ENCODE measurements at regions not wholly inside any gene's neighbourhood (a gene's known extent, or its start where the extent isn't known, plus 50 kb on each side); places are given as distances from the start of the nearest gene placed in this dataset.

DNA sequence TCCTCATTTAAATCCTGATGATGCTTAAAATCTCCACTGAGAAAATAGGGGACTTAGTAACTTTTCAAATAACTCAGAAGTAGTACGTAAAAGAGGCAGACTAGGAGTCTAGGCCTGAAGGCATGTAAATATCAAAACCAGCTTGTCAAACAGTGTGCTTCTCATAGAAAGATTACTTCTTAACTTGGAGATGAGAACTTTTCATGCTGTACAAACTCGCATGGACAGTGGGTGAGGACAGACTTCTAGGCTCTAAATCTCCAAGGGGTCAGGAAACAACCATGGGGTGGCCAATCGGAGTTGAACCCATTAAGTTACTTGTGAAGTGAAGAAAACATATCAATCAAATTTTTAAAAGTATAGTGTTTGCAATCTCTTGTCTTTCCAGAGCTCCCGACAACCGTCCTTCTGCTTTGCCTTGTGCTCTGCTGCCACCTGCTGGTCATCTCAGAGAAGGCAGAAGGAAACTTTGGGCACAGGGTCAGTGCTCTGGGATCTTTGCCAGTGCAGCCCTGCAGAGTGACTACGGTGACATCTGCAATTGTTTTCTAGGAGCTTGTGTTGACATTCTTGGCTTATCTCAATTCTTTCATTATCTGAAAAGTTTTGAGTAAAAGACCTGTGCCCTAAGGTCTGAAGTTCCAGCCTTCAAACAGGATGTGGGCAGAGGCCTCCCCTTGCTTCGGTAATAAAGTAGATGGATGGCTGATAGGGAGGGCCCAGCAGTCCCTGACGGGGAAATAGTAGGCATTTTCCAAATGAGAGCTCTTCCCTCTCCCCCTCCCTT, 105.1 kb upstream of the PDE4B start:
- DNase-seq: peak; percentile 83

DNA sequence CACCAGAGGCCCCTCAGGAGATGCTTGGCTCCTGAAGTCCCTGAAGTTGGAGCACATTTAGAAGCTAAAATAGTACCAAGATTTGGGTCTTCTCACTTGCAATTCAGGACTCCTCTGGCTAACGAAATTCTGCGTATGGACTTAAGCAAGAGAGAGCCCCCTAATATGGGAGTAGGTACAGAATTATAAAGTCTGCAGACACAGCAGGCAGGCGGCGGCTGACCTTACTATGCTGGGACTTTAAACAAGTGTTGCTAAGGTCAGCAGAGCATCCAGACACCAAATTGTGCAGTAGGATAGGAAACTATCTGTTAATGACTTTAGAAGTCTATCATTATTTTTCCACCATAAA, 104.5 kb upstream of the PDE4B start:
- DNase-seq: no peak

DNA sequence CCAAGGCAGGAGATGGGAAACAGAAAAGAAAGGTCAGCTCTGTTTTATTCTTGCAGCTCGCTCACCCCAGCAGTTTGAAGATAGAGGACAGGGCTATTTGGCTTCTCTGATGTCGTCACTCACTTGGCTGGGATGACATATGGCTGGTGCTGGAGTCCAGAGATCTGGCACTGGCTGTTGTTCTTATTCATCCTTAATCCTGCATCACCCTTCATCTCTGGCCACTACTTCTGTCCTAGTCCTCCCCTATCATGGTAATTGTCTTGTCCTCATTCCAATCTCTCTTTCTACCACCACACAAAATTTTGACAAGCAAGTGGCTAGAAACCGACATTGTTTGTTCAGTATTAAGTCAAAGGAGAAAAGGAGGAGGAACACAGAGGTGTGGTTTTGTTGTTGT, 103.8 kb upstream of the PDE4B start:
- no peak for DNase-seq

DNA sequence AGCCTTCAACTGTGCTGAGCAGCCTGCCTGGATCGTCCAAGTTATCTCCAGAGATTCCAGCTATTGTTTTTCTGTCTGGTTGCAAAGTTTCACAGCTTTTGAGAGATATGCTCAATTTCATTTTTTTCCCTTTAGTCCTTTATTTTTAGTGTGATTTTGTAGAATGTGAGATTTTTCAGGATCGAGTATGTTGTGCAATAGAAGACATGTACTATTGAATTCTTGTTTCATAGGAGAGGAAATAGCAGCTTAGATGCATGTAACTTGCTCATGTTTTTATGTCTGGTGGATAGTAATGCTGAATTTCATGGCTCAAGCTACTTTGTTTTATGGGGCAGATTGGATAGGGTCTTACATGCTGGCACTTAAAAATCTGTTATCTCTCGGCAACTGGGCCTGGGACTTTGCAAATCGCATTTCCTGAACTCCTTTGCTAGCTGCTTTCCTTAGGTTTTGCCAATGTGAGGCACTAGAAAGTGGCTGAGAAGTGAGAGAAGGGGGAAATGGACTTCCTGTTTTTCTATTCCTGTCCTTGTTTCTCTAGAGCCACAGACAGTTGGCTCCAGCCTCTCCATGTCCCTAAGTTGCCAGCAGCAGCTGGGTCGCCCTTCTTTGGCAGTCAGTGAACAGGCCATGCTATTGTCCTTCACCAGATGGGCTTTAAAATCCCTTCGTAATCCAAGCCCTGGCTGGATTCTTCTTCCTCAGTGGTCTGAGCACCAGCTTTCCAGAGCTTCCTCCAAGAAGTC, 101.4 kb upstream of the PDE4B start:
- no peak for DNase-seq

DNA sequence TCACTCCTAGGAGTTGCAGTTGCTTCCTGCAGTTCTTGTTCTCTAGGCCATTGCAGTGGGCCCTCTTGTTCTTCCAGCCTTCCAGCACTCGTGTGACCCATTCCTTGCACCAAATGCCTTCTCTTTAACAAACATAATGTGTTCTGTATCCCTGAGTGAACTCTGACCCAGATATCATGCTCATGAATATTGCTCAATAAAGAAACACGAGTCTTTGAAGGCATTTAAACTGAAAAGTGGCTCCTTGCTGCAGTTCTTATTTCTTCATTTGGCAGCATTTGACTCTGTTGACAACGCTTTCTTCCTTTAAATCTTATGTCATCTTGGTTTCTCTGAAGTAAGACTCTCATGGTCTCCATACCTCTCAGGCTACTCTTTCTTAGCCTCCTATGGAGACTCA, 100.7 kb upstream of the PDE4B start:
- DNase-seq: no peak

DNA sequence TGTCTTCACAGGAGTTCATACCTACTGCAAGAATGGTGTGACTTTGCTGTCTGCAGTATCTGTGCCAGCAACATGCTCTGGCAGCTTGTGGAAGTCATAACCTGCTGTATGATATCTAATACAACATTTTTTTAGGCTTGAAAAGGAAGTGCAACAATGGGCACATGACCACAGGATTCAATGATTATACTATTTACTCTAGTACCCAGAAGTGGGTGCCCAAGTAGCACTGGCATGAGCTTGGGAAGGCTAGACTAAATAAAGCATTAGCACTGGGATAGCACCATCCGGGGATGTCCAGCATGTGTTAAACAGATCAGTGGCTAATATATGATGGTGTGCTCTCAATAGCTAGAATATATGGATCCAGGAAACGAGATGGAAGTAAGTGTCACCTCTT, 98.6 kb upstream of the PDE4B start:
- no peak for DNase-seq

DNA sequence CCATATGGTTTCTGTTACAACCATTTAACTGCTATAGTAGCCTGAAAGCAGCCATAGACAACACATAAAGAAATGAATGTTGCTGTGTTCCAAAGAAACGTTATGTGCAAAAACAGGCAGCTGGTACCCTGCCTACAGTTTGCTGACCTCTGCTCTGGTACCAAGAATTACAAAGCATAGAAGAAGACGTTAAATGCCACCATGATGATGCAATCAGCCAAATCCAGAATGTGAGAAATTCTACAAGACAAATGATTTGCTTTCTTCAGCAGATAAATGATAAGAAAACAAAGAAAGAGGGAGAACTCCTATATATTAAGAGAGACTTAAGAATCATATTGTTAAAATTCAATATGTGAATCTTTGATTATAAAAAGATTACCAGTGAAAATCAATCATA, 97.8 kb upstream of the PDE4B start:
- DNase-seq: no peak

DNA sequence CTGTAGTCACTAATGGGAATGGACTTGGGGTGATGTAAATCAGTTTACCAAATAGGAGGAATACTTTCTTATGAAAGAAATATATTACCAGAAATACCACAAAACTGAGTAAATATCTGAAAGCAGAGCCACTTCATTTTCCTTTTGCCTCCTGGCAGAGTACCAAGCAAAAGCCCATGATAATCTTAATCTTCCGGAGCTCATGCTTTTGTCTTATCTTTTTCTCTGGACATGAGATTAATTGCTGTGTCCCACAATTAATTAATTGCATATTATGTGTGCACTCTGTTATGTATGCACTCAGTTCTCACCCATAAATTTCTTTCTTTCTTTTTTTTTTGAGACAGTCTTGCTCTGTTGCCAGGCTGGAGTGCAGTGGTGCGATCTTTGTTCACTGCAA, 94.1 kb upstream of the PDE4B start:
- DNase-seq: no peak

DNA sequence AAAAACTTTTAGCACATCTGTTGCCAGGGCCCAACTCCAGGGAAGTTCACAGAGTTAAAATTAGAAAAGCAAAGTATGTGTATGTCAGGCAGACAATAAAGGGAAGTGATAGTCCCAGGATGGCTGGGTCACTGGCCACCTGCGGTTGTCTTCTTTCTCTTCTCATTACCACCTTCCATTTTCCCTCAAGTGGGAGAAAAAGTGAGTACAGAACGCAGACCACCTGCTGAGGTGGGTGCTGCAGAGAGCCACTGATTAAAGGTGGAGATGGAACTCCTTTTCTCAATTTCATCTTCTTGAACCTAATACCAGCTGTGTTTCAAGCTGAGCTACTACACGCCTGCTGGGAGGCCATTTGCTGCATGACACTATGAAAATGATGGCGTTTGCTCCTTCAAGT, 88.8 kb upstream of the PDE4B start:
- DNase-seq: no peak

DNA sequence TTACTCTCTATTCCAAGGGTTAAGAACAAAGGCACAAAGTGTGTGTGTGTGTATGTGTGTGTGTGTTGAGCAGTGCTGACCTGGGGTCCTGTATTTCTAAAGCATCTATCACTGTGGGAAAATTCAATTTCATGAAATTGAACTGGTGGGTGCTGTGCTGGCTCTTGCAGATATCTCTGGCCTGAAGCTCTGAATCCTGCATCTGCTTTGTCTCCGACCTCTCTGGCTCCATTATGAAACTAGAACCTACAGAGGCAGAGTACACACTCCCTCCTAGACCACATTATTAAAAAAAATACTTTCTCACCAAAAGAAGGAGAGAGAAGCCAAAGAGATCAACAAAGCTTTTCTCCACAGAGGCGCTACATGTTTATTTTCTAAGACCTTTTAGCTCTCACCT, 88.4 kb upstream of the PDE4B start:
- no peak for DNase-seq

DNA sequence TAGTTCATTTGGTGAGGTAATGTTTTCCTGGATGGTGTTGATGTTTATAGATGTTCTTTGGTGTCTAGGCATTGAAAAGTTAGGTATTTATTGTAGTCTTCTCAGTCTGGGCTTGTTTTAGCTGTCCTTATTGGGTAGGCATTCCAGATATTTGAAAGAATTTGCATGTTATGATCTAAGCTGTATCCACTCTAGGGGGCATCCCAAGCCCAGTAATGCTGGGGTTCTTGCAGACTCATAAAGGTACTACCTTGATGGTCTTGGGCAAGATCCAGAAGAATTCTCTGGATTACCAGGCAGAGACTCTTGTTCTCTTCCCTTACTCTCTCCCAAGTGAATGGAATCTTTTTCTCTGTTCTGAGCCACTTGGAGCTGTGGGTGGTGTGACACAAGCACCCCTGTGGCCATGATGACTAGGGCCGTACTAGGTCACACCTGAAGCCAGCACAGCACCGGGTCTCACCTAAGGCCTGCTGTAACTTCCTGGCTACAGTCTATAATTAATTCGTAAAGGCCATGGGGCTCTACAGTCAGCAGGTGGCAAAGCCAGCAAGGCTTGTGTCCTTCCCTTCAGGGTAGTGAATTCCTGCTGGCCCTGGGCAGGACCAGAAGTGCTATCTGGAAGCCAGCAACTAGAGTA, 74.8 kb upstream of the PDE4B start:
- DNase-seq: peak; percentile 23

DNA sequence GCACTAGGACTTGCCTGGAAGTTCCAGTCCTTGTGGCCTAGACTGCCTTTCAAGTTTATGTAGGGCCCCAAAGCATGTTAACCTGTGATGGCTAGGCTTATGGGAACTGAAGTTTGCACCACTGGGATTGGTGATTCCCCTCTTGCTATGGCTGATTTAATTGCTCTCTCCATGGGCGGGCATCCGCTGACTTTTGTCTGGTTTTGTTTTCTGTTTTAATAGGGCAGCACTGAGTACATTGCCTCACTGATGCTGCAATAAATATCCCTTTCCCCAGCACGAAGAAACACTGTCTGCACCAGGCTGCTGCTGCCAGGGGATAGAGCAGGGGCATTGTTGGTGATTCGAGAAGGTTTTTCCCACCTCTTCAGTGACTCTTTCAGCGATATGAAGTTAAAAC, 73.3 kb upstream of the PDE4B start:
- no peak for DNase-seq

DNA sequence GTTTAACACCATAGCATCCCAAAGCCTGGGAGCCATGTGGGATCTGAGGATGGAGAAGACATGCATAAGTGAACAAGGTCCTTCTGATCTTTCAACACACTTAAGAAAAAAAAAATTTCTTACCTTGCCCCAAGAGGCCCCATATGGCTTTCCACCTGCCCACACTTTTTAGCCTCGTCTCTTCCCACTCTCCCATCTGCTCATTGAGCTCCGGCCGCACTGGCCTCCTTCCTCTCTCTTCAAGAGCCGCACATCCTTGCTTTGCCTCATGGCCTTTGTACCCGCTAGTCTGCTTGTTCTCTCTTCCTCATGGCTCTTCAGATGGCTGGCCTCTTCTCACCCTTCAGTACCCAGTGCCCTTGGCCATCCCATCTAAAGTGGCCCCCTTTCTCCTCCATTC, 70.2 kb upstream of the PDE4B start:
- DNase-seq: no peak

DNA sequence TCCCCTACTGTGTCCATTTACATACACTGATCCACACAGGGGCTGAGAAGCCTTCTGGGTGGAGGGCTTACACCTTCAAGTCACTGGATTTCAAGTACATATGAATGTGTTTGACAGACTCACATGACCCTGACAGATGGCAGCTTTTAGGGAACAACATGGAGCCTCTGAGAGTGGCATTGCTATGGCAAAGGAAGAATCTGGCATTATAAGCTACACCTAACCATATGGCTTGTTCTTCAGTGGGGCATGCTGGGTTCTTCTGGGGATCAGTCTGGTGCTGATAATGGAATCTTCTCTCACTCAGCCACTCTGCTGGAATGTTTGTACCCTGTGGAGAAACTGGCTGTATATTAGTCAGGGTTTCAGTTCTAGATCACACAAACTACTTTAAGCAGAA, 68.5 kb upstream of the PDE4B start:
- DNase-seq: no peak

DNA sequence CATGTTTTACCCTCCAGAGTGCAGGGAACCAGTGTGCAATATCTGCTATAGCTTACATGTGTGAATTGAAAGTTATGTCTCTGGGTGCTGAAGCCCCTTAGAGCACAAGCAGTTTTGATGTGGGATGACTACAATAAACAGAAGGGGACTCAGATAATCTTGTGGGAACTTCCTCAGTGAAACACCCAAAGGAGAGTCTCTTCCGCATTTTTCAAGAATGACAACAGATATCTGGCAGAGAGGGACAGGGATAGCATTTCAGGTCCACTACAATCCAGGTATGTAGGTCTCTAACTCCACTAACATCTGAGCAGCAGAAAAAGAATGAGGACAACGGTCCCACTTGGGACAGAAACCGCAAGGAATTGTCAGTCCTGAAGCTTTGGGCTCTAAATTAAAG, 67.6 kb upstream of the PDE4B start:
- DNase-seq: no peak

DNA sequence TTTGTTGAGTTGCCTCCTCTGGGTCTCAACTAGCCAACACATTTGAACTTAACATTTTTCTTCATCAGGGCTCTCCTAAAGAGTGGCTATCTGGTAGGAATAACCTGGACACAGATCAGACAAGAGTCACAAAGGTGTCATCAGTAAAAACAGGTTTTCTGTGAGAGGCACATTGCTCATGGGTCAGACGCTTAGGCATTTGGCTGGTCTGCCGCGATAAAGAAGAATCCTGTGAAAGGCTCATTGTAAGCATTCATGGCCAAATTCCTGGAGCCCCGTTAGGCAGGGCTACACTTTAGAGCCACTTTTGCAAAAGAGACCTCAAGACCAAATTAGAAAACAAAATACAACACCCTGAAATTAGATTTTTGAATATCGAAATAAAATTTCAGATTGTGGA, 64.2 kb upstream of the PDE4B start:
- no peak for DNase-seq

DNA sequence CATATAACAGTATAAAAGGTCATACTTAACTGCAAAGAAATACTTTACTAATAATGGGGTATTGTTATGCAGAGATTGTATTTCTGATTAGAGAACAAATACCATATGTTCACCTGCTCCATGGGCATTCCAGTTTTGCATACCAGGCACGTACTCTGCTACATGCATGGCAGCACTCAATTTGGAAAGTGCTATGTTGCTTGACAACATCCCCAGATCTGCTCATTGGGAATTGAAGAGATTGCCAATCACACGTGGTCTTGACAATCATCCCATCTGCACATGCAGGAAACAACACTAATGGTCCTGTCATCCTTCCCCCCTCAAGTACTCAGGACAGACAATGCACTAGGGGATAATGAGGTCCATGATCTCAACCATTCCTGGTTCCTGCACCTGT, 63.4 kb upstream of the PDE4B start:
- no peak for DNase-seq

DNA sequence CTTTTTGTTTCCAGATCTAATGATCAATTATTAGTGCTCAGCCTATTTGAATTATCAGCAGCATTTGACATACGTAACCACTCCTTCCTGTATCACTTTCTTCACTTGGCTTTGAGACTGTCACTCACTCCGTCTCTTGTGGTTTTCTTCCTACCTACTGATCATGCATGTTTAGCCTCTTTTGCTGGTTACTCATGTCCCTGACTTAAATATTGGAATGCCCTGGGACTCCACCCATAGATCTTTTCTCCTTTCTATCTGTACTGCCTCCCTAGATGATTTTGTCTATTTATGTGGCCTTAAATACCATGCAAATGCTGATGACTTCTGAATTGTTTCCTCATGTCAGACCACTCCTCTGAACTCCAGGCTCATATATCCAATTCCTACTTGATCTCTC, 57.7 kb upstream of the PDE4B start:
- no peak for DNase-seq

DNA sequence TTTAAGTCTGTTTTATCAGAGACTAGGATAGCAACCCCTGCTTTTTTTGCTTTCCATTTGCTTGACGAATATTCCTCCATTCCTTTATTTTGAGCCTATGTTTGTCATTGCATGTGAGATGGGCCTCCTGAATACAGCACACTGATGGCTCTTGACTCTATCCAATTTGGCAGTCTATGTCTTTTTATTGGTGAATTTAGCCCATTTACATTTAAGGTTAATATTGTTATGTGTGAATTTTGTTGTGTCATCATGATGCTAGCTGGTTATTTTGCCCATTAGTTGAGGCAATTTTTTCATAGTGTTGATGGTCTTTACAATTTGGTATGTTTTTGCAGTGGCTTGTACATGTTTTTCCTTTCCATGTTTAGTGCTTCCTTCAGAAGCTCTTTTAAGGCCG, 50.7 kb upstream of the PDE4B start:
- DNase-seq: no peak

Measured in COR-L47 (cell line).